SK-N-SH (cell line): ENCODE measurements at regions not wholly inside any gene's neighbourhood (a gene's known extent, or its start where the extent isn't known, plus 50 kb on each side); places are given as distances from the start of the nearest gene placed in this dataset.

Source experiments
- CTCF ChIA-PET: fragments of 300-600, 350-600 bp; formaldehyde crosslinking; extraction: SDS; loops from one replicate; lab custom pipeline; 2021; lab: Yijun Ruan, JAX
- POLR2A ChIA-PET: fragments of 350-600 bp; sonication (Branson Sonifier 250); formaldehyde crosslinking; extraction: SDS; loops from one replicate; lab custom pipeline; 2020; ENCODE audit warnings: antibody characterized with exemption, inconsistent platforms; lab: Yijun Ruan, JAX
- DNase-seq: peaks from one replicate; pipeline ENCODE4 v3.0.0; 2012
- H2AFZ ChIP-seq: fragments of 200-600 bp; sonication (generic); 2 replicates; pipeline ENCODE4 v1.8.1; 2016; ENCODE audit warnings: antibody characterized with exemption, mild to moderate bottlenecking, low read depth
- H3F3A ChIP-seq: fragments of 200-600 bp; sonication (generic); replicated peaks from 2 replicates; pipeline ENCODE3; 2016; ENCODE audit warnings: antibody characterized with exemption, mild to moderate bottlenecking; ENCODE audit not compliant: insufficient read depth
- H3K27ac ChIP-seq, 2 experiments: fragments of 200-500 bp in 1 of 2; fragments of 200-600 bp in 1 of 2; sonication (Bioruptor generic) in 1 of 2; sonication (generic), shearing (Covaris generic) in 1 of 2; 2 replicates each; pipeline versions ENCODE4 v1.5.1 to v1.6.1; 2014 to 2016; ENCODE audit warnings: low read depth in 2 of 2, inconsistent platforms in 1 of 2, low read length in 1 of 2, mild to moderate bottlenecking in 1 of 2, mixed read lengths in 1 of 2
- H3K27me3 ChIP-seq: fragments of 200-600 bp; sonication (generic), shearing (Covaris generic); 2 replicates; pipeline ENCODE4 v1.6.1; 2016; ENCODE audit warnings: mixed run types; ENCODE audit not compliant: insufficient read depth
- H3K36me3 ChIP-seq, 2 experiments: fragments of 200-500 bp in 1 of 2; fragments of 200-600 bp in 1 of 2; sonication (Bioruptor generic) in 1 of 2; sonication (generic) in 1 of 2; replicated peaks in 1 of 2; 2 replicates each; pipeline versions ENCODE3 to v1.5.1; 2014 to 2016; ENCODE audit warnings: low read length in 1 of 2, mild to moderate bottlenecking in 1 of 2; ENCODE audit not compliant: insufficient read depth in 2 of 2, control insufficient read depth in 1 of 2
- H3K4me1 ChIP-seq, 2 experiments: fragments of 200-500 bp in 1 of 2; fragments of 200-600 bp in 1 of 2; sonication (Bioruptor generic) in 1 of 2; sonication (generic), shearing (Covaris generic) in 1 of 2; 2 replicates each; pipeline versions ENCODE4 v1.5.1 to v1.6.1; 2014 to 2016; ENCODE audit warnings: low read depth in 1 of 2, low read length in 1 of 2, mixed run types in 1 of 2; ENCODE audit not compliant: insufficient read depth in 2 of 2, control insufficient read depth in 1 of 2
- H3K4me2 ChIP-seq: fragments of 200-600 bp; sonication (generic), shearing (Covaris generic); 2 replicates; pipeline ENCODE4 v1.6.1; 2017; ENCODE audit warnings: mixed run types
- H3K4me3 ChIP-seq, 2 experiments: fragments of 200-500 bp in 1 of 2; fragments of 200-600 bp in 1 of 2; sonication (Bioruptor generic) in 1 of 2; sonication (generic), shearing (Covaris generic) in 1 of 2; 2 replicates each; pipeline versions ENCODE4 v1.5.1 to v1.8.1; 2014 to 2016; ENCODE audit warnings: low read depth in 2 of 2, inconsistent platforms in 1 of 2, low read length in 1 of 2, mild to moderate bottlenecking in 1 of 2, mixed read lengths in 1 of 2, moderate library complexity in 1 of 2
- H3K79me2 ChIP-seq: fragments of 200-600 bp; sonication (generic); 2 replicates; pipeline ENCODE4 v1.8.1; 2017; ENCODE audit warnings: mild to moderate bottlenecking; ENCODE audit not compliant: insufficient read depth
- H3K9ac ChIP-seq: fragments of 200-600 bp; sonication (generic); 2 replicates; pipeline ENCODE4 v1.6.1; 2017; ENCODE audit warnings: mixed run types
- H3K9me2 ChIP-seq: fragments of 200-600 bp; sonication (generic); 2 replicates; pipeline ENCODE4 v1.6.1; 2017; ENCODE audit warnings: mixed run types
- H3K9me3 ChIP-seq: fragments of 200-600 bp; sonication (generic); 2 replicates; pipeline ENCODE4 v1.6.1; 2017; ENCODE audit warnings: mixed run types, mild to moderate bottlenecking, moderate library complexity
- H4K20me1 ChIP-seq: fragments of 200-600 bp; sonication (generic); 2 replicates; pipeline ENCODE4 v1.6.1; 2017; ENCODE audit warnings: mild to moderate bottlenecking, mixed run types; ENCODE audit not compliant: insufficient read depth
- ELF1 ChIP-seq: IDR thresholded peaks from 2 replicates; pipeline ENCODE4 v1.4.0; 2012
- FOXM1 ChIP-seq: IDR thresholded peaks from 2 replicates; pipeline ENCODE4 v1.4.0; 2012; ENCODE audit warnings: low read depth, mild to moderate bottlenecking
- GABPA ChIP-seq: IDR thresholded peaks from 2 replicates; pipeline ENCODE4 v1.4.0; 2012; ENCODE audit warnings: low read depth, mild to moderate bottlenecking
- IRF3 ChIP-seq: fragments of 150-350 bp; IDR thresholded peaks from 2 replicates; pipeline ENCODE4 v1.6.1; 2016; ENCODE audit warnings: mild to moderate bottlenecking, low read depth, low read length
- NFIC ChIP-seq: IDR thresholded peaks from 2 replicates; pipeline ENCODE4 v1.4.0; 2012; ENCODE audit warnings: borderline replicate concordance
- NRF1 ChIP-seq: IDR thresholded peaks from 2 replicates; pipeline ENCODE4 v1.6.1; 2012; ENCODE audit warnings: low read depth, mild to moderate bottlenecking, low read length
- POLR2AphosphoS5 ChIP-seq: IDR thresholded peaks from 2 replicates; pipeline ENCODE4 v1.6.1; 2012; ENCODE audit warnings: low read depth, low read length
- RCOR1 ChIP-seq: fragments of 150-350 bp; IDR thresholded peaks from 2 replicates; pipeline ENCODE4 v1.6.1; 2017; ENCODE audit warnings: antibody characterized with exemption, low read length
- RXRA ChIP-seq: IDR thresholded peaks from 2 replicates; pipeline ENCODE4 v1.4.0; 2012; ENCODE audit warnings: low read depth, mild to moderate bottlenecking, borderline replicate concordance
- SMC3 ChIP-seq: IDR thresholded peaks from 2 replicates; pipeline ENCODE4 v1.6.1; 2012; ENCODE audit warnings: low read depth, low read length, improper control_type of control experiment
- TAF1 ChIP-seq: IDR thresholded peaks from 2 replicates; pipeline ENCODE4 v1.6.1; 2012; ENCODE audit warnings: low read depth, mild to moderate bottlenecking, low read length, moderate library complexity, borderline replicate concordance
- YY1 ChIP-seq: IDR thresholded peaks from 2 replicates; pipeline ENCODE4 v1.4.0; 2012; ENCODE audit warnings: low read depth, mild to moderate bottlenecking
- WGBS: methylation state at CpG from one replicate; pipeline ENCODE4 v1.1.6; 2017; ENCODE audit warnings: low lambda C conversion rate; 5-methylcytosine and 5-hydroxymethylcytosine counted together

- TF ChIP-seq FOXM1 (no peak), NRF1 (no peak), SMC3 (no peak), ELF1 (no peak), GABPA (no peak), RCOR1 (no peak), NFIC (no peak), IRF3 (no peak)
Observed at GRCh38 chr6:23302514-23302913, 733.1 kb downstream of the HDGFL1 start (continued).

- no peaks in the 10 kb centered on the region for H3K36me3 ChIP-seq
- H3K79me2 ChIP-seq, result no peaks in the 10 kb centered on the region
- no peak overlapping the region for H3K9ac ChIP-seq
- H3K4me2 ChIP-seq, result no peak overlapping the region
- no peak overlapping the region for H3K4me3 ChIP-seq
- H3K27ac ChIP-seq, result no peak overlapping the region
- H4K20me1 ChIP-seq, result no peaks in the 10 kb centered on the region
- 60% methylated on average over 2 of the region's 2 CpGs for WGBS
- no peaks in the 10 kb centered on the region for H3K27me3 ChIP-seq
- no peak for TF ChIP-seq POLR2AphosphoS5
- no peak for TF ChIP-seq RXRA
- TF ChIP-seq TAF1, result no peak
- no peak for TF ChIP-seq SMC3
- peaks cover 3% of the 10 kb centered on the region; the same call in 1 of the 2 replicates for H3K9me2 ChIP-seq
- POLR2A ChIA-PET, result no interaction called here
- CTCF ChIA-PET, result no interaction called here
- H3F3A ChIP-seq, result no peaks in the 10 kb centered on the region
- H2AFZ ChIP-seq, result no peak overlapping the region
- no peaks in the 10 kb centered on the region; a peak in 1 of 4 replicates for H3K4me1 ChIP-seq
- DNase-seq, result no peak
- no peaks in the 10 kb centered on the region for H3K9me3 ChIP-seq
Observed at GRCh38 chr6:23305325-23305943, 736.1 kb downstream of the HDGFL1 start.

GRCh38 chr6:23306251-23306950 is 737.0 kb downstream of the HDGFL1 start:
- Histone ChIP-seq H3K79me2 (no peaks in the 10 kb centered on the region), H3K9me2 (peaks cover 3% of the 10 kb centered on the region; the same call in 1 of the 2 replicates), H4K20me1 (no peaks in the 10 kb centered on the region), H3K36me3 (no peaks in the 10 kb centered on the region), H3K4me1 (no peaks in the 10 kb centered on the region; a peak in 1 of 4 replicates), H3K9ac (no peak overlapping the region), H2AFZ (no peak overlapping the region), H3K4me2 (no peak overlapping the region), H3K9me3 (no peaks in the 10 kb centered on the region), H3K27ac (no peak overlapping the region), H3F3A (no peaks in the 10 kb centered on the region), H3K27me3 (no peaks in the 10 kb centered on the region), H3K4me3 (no peak overlapping the region)
- POLR2A ChIA-PET, result no interaction called here
- CTCF ChIA-PET, result no interaction called here
- 57% methylated on average over 2 of the region's 2 CpGs for WGBS
- TF ChIP-seq SMC3 (no peak), IRF3 (no peak), RCOR1 (no peak), YY1 (no peak)
- DNase-seq, result no peak
